HEK293 (cell line): ENCODE measurements at regions not wholly inside any gene's neighbourhood (a gene's known extent, or its start where the extent isn't known, plus 50 kb on each side); places are given as distances from the start of the nearest gene placed in this dataset.

Experiments
- CTCF ChIA-PET: fragments of 350-600 bp; formaldehyde crosslinking; extraction: SDS; loops from one replicate; lab custom pipeline; 2021; ENCODE audit warnings: antibody characterized with exemption; lab: Yijun Ruan, JAX
- POLR2A ChIA-PET: fragments of 300-600 bp; formaldehyde crosslinking; extraction: SDS; loops from one replicate; lab custom pipeline; 2020; ENCODE audit warnings: antibody characterized with exemption, inconsistent platforms; lab: Yijun Ruan, JAX
- H3K27ac ChIP-seq: fragments of 200-500 bp; sonication (Bioruptor generic); 2 replicates; pipeline ENCODE4 v1.5.1; 2014; ENCODE audit warnings: low read depth, low read length, control low read depth, inconsistent platforms; ENCODE audit errors: extremely low read depth
- H3K36me3 ChIP-seq, 2 experiments: fragments of 200-500 bp in 1 of 2; sonication (Bioruptor generic) in 1 of 2; 1 replicate in 1 of 2; 2 replicates in 1 of 2; pipeline ENCODE4 v1.5.1; 2014 to 2017; ENCODE audit warnings: inconsistent platforms in 2 of 2, low read length in 2 of 2; ENCODE audit not compliant: control insufficient read depth in 2 of 2, insufficient read depth in 1 of 2
- H3K4me1 ChIP-seq: fragments of 200-500 bp; sonication (Bioruptor generic); 2 replicates; pipeline ENCODE4 v1.5.1; 2014; ENCODE audit warnings: mild to moderate bottlenecking, low read length, inconsistent platforms; ENCODE audit not compliant: control insufficient read depth, insufficient read depth
- H3K4me3 ChIP-seq: 2 replicates; pipeline ENCODE4 v1.5.1; 2011; ENCODE audit warnings: low read depth, mild to moderate bottlenecking, control low read depth, low read length, moderate library complexity
- H3K9me3 ChIP-seq: fragments of 200-500 bp; sonication (Bioruptor generic); 2 replicates; pipeline ENCODE4 v1.5.1; 2014; ENCODE audit warnings: low read depth, low read length, inconsistent platforms; ENCODE audit not compliant: control insufficient read depth, insufficient read depth
- KLF7 ChIP-seq: fragments of 450-650 bp; formaldehyde crosslinking; IDR thresholded peaks from 2 replicates; pipeline ENCODE4 v1.5.1; 2016; ENCODE audit warnings: missing biosample characterization, missing genetic modification characterization, borderline replicate concordance
- MYNN ChIP-seq: fragments of 450-650 bp; formaldehyde crosslinking; IDR thresholded peaks from 2 replicates; pipeline ENCODE4 v1.5.1; 2016; ENCODE audit warnings: missing biosample characterization, missing genetic modification characterization, borderline replicate concordance
- YY2 ChIP-seq: fragments of 450-650 bp; formaldehyde crosslinking; IDR thresholded peaks from 2 replicates; pipeline ENCODE4 v1.5.1; 2016; ENCODE audit warnings: missing biosample characterization, missing genetic modification characterization
- ZBTB7A ChIP-seq: fragments of 450-650 bp; formaldehyde crosslinking; IDR thresholded peaks from 2 replicates; pipeline ENCODE4 v1.5.1; 2016; ENCODE audit warnings: low read depth, missing biosample characterization, missing genetic modification characterization
- ZFP3 ChIP-seq: fragments of 450-650 bp; formaldehyde crosslinking; IDR thresholded peaks from 2 replicates; pipeline ENCODE4 v1.5.1; 2016; ENCODE audit warnings: low read depth, missing biosample characterization, missing genetic modification characterization
- ZFP41 ChIP-seq: fragments of 450-650 bp; formaldehyde crosslinking; IDR thresholded peaks from 2 replicates; pipeline ENCODE4 v1.5.1; 2016; ENCODE audit warnings: missing biosample characterization, missing genetic modification characterization, borderline replicate concordance
- ZIC2 ChIP-seq: fragments of 450-650 bp; formaldehyde crosslinking; IDR thresholded peaks from 2 replicates; pipeline ENCODE4 v1.5.1; 2016; ENCODE audit warnings: missing biosample characterization, missing genetic modification characterization
- ZNF350 ChIP-seq: fragments of 450-650 bp; formaldehyde crosslinking; IDR thresholded peaks from 2 replicates; pipeline ENCODE4 v1.5.0; 2017; ENCODE audit warnings: missing biosample characterization, mild to moderate bottlenecking, missing genetic modification characterization
- ZNF423 ChIP-seq: fragments of 450-650 bp; formaldehyde crosslinking; IDR thresholded peaks from 2 replicates; pipeline ENCODE4 v1.5.1; 2016; ENCODE audit warnings: missing biosample characterization, missing genetic modification characterization
- ZNF473 ChIP-seq: fragments of 450-650 bp; formaldehyde crosslinking; IDR thresholded peaks from 2 replicates; pipeline ENCODE4 v1.5.1; 2017; ENCODE audit warnings: missing biosample characterization, missing genetic modification characterization
- ZNF548 ChIP-seq: fragments of 450-650 bp; formaldehyde crosslinking; IDR thresholded peaks from 2 replicates; pipeline ENCODE4 v1.5.1; 2016; ENCODE audit warnings: missing biosample characterization, missing genetic modification characterization
- ZNF560 ChIP-seq: fragments of 450-650 bp; formaldehyde crosslinking; IDR thresholded peaks from 2 replicates; pipeline ENCODE4 v1.5.1; 2017; ENCODE audit warnings: missing biosample characterization, missing genetic modification characterization, borderline replicate concordance
- ZNF585B ChIP-seq: fragments of 450-650 bp; formaldehyde crosslinking; IDR thresholded peaks from 2 replicates; pipeline ENCODE4 v1.5.1; 2016; ENCODE audit warnings: missing biosample characterization, missing genetic modification characterization
- ZNF623 ChIP-seq: fragments of 450-650 bp; formaldehyde crosslinking; IDR thresholded peaks from 2 replicates; pipeline ENCODE4 v1.5.1; 2016; ENCODE audit warnings: missing biosample characterization, missing genetic modification characterization
- ZNF660 ChIP-seq: fragments of 450-650 bp; IDR thresholded peaks from 2 replicates; pipeline ENCODE4 v1.5.1; 2018; ENCODE audit warnings: missing biosample characterization, mild to moderate bottlenecking, missing genetic modification characterization
- ZNF677 ChIP-seq: fragments of 450-650 bp; IDR thresholded peaks from 2 replicates; pipeline ENCODE4 v1.5.0; 2018; ENCODE audit warnings: missing biosample characterization, mild to moderate bottlenecking, missing genetic modification characterization, moderate library complexity
- ZNF768 ChIP-seq: fragments of 450-650 bp; formaldehyde crosslinking; IDR thresholded peaks from 2 replicates; pipeline ENCODE4 v1.5.1; 2018; ENCODE audit warnings: missing biosample characterization, mild to moderate bottlenecking, missing genetic modification characterization
- ZNF777 ChIP-seq: fragments of 450-650 bp; formaldehyde crosslinking; IDR thresholded peaks from 2 replicates; pipeline ENCODE4 v1.5.1; 2017; ENCODE audit warnings: missing biosample characterization, missing genetic modification characterization, borderline replicate concordance
- ZNF785 ChIP-seq: fragments of 450-650 bp; formaldehyde crosslinking; IDR thresholded peaks from 2 replicates; pipeline ENCODE4 v1.5.1; 2016; ENCODE audit warnings: missing biosample characterization, missing genetic modification characterization
- ZNF791 ChIP-seq: fragments of 450-650 bp; formaldehyde crosslinking; IDR thresholded peaks from 2 replicates; pipeline ENCODE4 v1.5.1; 2016; ENCODE audit warnings: missing biosample characterization, missing genetic modification characterization
- ZNF830 ChIP-seq: fragments of 450-650 bp; IDR thresholded peaks from 2 replicates; pipeline ENCODE4 v1.5.0; 2018; ENCODE audit warnings: missing biosample characterization, missing genetic modification characterization, low read depth, mild to moderate bottlenecking, moderate library complexity
- ZXDB ChIP-seq: fragments of 450-650 bp; formaldehyde crosslinking; IDR thresholded peaks from 2 replicates; pipeline ENCODE4 v1.5.1; 2016; ENCODE audit warnings: missing biosample characterization, missing genetic modification characterization
- TF ChIP-seq, protein P1 (sequence below): fragments of 450-650 bp; formaldehyde crosslinking; IDR thresholded peaks from 2 replicates; pipeline ENCODE4 v1.5.1; 2016; ENCODE audit warnings: missing biosample characterization, missing genetic modification characterization
- TF ChIP-seq, protein P2 (sequence below): fragments of 450-650 bp; formaldehyde crosslinking; IDR thresholded peaks from 2 replicates; pipeline ENCODE4 v1.5.1; 2016; ENCODE audit warnings: missing biosample characterization, missing genetic modification characterization
- TF ChIP-seq, protein P3 (sequence below): fragments of 450-650 bp; formaldehyde crosslinking; IDR thresholded peaks from 2 replicates; pipeline ENCODE4 v1.5.1; 2016; ENCODE audit warnings: missing biosample characterization, missing genetic modification characterization, borderline replicate concordance

DNA sequence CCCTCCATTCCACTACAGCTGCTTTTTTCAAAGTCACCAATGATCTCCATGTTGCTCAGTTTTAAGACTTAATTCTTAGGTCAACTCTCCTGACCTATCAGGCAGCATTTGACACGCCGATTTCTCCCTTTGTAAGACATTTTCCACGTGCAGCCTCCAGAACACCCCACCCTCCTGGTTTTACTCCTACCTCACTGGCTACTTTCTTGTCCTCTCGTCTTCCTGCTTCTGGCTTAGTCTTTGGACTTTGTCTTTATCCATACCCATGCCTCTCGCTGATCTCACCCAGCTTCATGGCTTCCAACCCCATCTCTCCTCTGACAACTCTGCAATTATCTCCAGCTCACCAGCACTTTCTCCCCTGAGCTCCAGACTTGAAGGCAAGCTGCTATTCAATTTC, 99.3 kb upstream of the UMPS start:
- TF ChIP-seq ZIC2 (tag by site-specific recombination) (no peak), ZBTB7A (tag by site-specific recombination) (no peak), ZNF548 (tag by site-specific recombination) (no peak), ZNF768 (tag by site-specific recombination) (no peak), KLF7 (no peak), ZNF785 (tag by site-specific recombination) (no peak), ZNF423 (no peak), ZNF777 (tag by site-specific recombination) (no peak), ZFP3 (tag by site-specific recombination) (no peak), MYNN (tag by site-specific recombination) (no peak), ZNF791 (tag by site-specific recombination) (no peak)
- TF ChIP-seq, protein P1, sequence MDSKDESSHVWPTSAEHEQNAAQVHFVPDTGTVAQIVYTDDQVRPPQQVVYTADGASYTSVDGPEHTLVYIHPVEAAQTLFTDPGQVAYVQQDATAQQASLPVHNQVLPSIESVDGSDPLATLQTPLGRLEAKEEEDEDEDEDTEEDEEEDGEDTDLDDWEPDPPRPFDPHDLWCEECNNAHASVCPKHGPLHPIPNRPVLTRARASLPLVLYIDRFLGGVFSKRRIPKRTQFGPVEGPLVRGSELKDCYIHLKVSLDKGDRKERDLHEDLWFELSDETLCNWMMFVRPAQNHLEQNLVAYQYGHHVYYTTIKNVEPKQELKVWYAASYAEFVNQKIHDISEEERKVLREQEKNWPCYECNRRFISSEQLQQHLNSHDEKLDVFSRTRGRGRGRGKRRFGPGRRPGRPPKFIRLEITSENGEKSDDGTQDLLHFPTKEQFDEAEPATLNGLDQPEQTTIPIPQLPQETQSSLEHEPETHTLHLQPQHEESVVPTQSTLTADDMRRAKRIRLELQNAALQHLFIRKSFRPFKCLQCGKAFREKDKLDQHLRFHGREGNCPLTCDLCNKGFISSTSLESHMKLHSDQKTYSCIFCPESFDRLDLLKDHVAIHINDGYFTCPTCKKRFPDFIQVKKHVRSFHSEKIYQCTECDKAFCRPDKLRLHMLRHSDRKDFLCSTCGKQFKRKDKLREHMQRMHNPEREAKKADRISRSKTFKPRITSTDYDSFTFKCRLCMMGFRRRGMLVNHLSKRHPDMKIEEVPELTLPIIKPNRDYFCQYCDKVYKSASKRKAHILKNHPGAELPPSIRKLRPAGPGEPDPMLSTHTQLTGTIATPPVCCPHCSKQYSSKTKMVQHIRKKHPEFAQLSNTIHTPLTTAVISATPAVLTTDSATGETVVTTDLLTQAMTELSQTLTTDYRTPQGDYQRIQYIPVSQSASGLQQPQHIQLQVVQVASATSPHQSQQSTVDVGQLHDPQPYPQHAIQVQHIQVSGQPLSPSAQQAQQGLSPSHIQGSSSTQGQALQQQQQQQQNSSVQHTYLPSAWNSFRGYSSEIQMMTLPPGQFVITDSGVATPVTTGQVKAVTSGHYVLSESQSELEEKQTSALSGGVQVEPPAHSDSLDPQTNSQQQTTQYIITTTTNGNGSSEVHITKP (tag by site-specific recombination): no peak
- TF ChIP-seq, protein P2, sequence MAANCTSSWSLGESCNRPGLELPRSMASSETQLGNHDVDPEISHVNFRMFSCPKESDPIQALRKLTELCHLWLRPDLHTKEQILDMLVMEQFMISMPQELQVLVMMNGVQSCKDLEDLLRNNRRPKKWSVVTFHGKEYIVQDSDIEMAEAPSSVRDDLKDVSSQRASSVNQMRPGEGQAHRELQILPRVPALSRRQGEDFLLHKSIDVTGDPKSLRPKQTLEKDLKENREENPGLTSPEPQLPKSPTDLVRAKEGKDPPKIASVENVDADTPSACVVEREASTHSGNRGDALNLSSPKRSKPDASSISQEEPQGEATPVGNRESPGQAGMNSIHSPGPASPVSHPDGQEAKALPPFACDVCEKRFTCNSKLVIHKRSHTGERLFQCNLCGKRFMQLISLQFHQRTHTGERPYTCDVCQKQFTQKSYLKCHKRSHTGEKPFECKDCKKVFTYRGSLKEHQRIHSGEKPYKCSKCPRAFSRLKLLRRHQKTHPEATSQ (tag by site-specific recombination): no peak
- Histone ChIP-seq H3K36me3 (peaks cover 0 to 7% of the 10 kb centered on the region in 2 experiments; a peak in 1 of 3 replicates), H3K4me3 (no peak overlapping the region), H3K4me1 (no peaks in the 10 kb centered on the region), H3K9me3 (no peaks in the 10 kb centered on the region), H3K27ac (no peak overlapping the region)
- CTCF ChIA-PET: interaction anchor here (0.6 kb wide), 1 partner anchor 260 kb away, joined by 3 read pairs; no protein-coding TSS in a partner anchor
- POLR2A ChIA-PET: no interaction called here

DNA sequence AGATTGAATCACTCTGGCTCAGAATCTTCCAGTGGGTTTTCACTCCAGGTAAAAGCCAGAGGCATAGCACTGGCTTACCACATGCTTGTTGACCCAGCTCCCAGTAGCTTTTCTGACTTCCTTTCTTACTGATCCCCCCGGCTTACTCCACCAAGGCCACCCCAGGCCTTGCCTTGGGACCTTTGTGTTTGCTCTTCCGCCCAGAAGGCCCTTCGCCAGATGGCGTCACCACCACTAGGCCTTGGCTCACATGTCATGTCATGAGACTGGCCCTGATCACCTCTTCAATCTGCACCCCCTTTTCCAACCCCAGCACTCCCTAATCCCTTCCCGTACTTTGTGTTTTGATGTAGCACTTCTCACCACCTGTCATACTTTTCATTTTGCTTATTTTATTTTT, 98.5 kb upstream of the UMPS start:
- no peak overlapping the region for H3K4me3 ChIP-seq
- ChIA-PET POLR2A (no interaction called here), CTCF (no interaction called here)
- H3K27ac ChIP-seq: no peak overlapping the region
- H3K4me1 ChIP-seq: no peaks in the 10 kb centered on the region
- no peaks in the 10 kb centered on the region for H3K9me3 ChIP-seq
- peaks cover 0 to 7% of the 10 kb centered on the region in 2 experiments; a peak in 1 of 3 replicates for H3K36me3 ChIP-seq
- TF ChIP-seq ZNF473 (tag by site-specific recombination): no peak
- TF ChIP-seq ZXDB: no peak
- no peak for TF ChIP-seq ZNF560 (tag by site-specific recombination)
- TF ChIP-seq ZFP41: no peak
- TF ChIP-seq, protein P3, sequence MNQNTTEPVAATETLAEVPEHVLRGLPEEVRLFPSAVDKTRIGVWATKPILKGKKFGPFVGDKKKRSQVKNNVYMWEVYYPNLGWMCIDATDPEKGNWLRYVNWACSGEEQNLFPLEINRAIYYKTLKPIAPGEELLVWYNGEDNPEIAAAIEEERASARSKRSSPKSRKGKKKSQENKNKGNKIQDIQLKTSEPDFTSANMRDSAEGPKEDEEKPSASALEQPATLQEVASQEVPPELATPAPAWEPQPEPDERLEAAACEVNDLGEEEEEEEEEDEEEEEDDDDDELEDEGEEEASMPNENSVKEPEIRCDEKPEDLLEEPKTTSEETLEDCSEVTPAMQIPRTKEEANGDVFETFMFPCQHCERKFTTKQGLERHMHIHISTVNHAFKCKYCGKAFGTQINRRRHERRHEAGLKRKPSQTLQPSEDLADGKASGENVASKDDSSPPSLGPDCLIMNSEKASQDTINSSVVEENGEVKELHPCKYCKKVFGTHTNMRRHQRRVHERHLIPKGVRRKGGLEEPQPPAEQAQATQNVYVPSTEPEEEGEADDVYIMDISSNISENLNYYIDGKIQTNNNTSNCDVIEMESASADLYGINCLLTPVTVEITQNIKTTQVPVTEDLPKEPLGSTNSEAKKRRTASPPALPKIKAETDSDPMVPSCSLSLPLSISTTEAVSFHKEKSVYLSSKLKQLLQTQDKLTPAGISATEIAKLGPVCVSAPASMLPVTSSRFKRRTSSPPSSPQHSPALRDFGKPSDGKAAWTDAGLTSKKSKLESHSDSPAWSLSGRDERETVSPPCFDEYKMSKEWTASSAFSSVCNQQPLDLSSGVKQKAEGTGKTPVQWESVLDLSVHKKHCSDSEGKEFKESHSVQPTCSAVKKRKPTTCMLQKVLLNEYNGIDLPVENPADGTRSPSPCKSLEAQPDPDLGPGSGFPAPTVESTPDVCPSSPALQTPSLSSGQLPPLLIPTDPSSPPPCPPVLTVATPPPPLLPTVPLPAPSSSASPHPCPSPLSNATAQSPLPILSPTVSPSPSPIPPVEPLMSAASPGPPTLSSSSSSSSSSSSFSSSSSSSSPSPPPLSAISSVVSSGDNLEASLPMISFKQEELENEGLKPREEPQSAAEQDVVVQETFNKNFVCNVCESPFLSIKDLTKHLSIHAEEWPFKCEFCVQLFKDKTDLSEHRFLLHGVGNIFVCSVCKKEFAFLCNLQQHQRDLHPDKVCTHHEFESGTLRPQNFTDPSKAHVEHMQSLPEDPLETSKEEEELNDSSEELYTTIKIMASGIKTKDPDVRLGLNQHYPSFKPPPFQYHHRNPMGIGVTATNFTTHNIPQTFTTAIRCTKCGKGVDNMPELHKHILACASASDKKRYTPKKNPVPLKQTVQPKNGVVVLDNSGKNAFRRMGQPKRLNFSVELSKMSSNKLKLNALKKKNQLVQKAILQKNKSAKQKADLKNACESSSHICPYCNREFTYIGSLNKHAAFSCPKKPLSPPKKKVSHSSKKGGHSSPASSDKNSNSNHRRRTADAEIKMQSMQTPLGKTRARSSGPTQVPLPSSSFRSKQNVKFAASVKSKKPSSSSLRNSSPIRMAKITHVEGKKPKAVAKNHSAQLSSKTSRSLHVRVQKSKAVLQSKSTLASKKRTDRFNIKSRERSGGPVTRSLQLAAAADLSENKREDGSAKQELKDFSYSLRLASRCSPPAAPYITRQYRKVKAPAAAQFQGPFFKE (tag by site-specific recombination): no peak
- no peak for TF ChIP-seq ZNF660
- TF ChIP-seq ZNF677: no peak
- TF ChIP-seq ZNF830 (tag by site-specific recombination): no peak
- TF ChIP-seq ZNF585B: no peak
- TF ChIP-seq ZNF623 (tag by site-specific recombination): no peak
- no peak for TF ChIP-seq ZNF350 (tag by site-specific recombination)
- no peak for TF ChIP-seq YY2
